ENCODE measurements at regions not wholly inside any gene's neighbourhood (a gene's known extent, or its start where the extent isn't known, plus 50 kb on each side); places are given as distances from the start of the nearest gene placed in this dataset.

- Histone ChIP-seq H3K4me1 (replicated peaks in 1 of 2; ENCODE audit: control insufficient read depth in 2 of 2, insufficient read depth in 2 of 2, low read length in 2 of 2) (no peaks in the 10 kb centered on the region), H3K27me3 (ENCODE audit: control insufficient read depth in 2 of 2, insufficient read depth in 2 of 2, low read length in 2 of 2) (peaks cover 46 to 53% of the 10 kb centered on the region in 2 experiments), H4K20me1 (replicated peaks; ENCODE audit: control insufficient read depth, insufficient read depth, low read length) (peaks cover 11% of the 10 kb centered on the region), H3K9ac (ENCODE audit: insufficient read depth in 1 of 2, low read depth in 2 of 2, low read length in 2 of 2) (no peak overlapping the region), H3K9me1 (ENCODE audit: control insufficient read depth, insufficient read depth, low read length) (no peaks in the 10 kb centered on the region), H3K4me3 (no peak overlapping the region), H3K36me3 (ENCODE audit: control insufficient read depth, insufficient read depth, low read length) (no peaks in the 10 kb centered on the region), H3K9me3 (replicated peaks; ENCODE audit: control insufficient read depth, insufficient read depth, low read depth, low read length) (no peaks in the 10 kb centered on the region), H3K4me2 (ENCODE audit: insufficient read depth, low read length) (no peak overlapping the region), H3K27ac (ENCODE audit: extremely low read depth, low read depth, low read length) (no peak overlapping the region), H3K79me2 (ENCODE audit: control insufficient read depth, insufficient read depth, low read length) (no peaks in the 10 kb centered on the region), H2AFZ (ENCODE audit: low read depth, low read length) (no peak overlapping the region)
- ATAC-seq (no peak), DNase-seq (ENCODE audit: extremely low read depth in 1 of 4, low spot score in 3 of 4) (no peak), FAIRE-seq (no peak)
- in situ Hi-C loops (cut with MboI) (no loop called here), intact Hi-C loops (cut with micrococcal nuclease) (no loop called here)
- ChIA-PET CTCF (ENCODE audit: low intra/inter-chr PET ratio) (no interaction called here), POLR2A (no interaction called here)
- no TSS peak for BruUV-seq (replicated peaks)
- 1% methylated on average over 13 of the region's 13 CpGs for WGBS (ENCODE audit: insufficient coverage, low coverage, missing lambda C conversion rate)
- TF ChIP-seq POLR3G (IDR thresholded peaks at IDR 0.05; ENCODE audit: extremely low read depth, insufficient read length, insufficient replicate concordance) (no peak), THRA (IDR thresholded peaks at IDR 0.05) (no peak), SREBF1 (IDR thresholded peaks at IDR 0.05; ENCODE audit: borderline replicate concordance, low read depth, low read length) (no peak), SPI1 (IDR thresholded peaks at IDR 0.05; ENCODE audit: borderline replicate concordance, low read depth, low read length) (no peak), FOXJ3 (CRISPR knock-in tag; IDR thresholded peaks at IDR 0.05) (no peak), CREBBP (IDR thresholded peaks at IDR 0.05; ENCODE audit: low read depth, low read length) (no peak), SMAD1 (IDR thresholded peaks at IDR 0.05; ENCODE audit: low read depth, low read length, partially characterized antibody) (no peak), ZNF445 (CRISPR knock-in tag; IDR thresholded peaks at IDR 0.05; ENCODE audit: low read depth) (no peak), ETV5 (CRISPR knock-in tag; IDR thresholded peaks at IDR 0.05; ENCODE audit: low read depth) (no peak)
Measured at GRCh38 chr17:77592106-77592865, 366.2 kb upstream of the TNRC6C start.
